ENCODE measurements at regions not wholly inside any gene's neighbourhood (a gene's known extent, or its start where the extent isn't known, plus 50 kb on each side); places are given as distances from the start of the nearest gene placed in this dataset.

DNA sequence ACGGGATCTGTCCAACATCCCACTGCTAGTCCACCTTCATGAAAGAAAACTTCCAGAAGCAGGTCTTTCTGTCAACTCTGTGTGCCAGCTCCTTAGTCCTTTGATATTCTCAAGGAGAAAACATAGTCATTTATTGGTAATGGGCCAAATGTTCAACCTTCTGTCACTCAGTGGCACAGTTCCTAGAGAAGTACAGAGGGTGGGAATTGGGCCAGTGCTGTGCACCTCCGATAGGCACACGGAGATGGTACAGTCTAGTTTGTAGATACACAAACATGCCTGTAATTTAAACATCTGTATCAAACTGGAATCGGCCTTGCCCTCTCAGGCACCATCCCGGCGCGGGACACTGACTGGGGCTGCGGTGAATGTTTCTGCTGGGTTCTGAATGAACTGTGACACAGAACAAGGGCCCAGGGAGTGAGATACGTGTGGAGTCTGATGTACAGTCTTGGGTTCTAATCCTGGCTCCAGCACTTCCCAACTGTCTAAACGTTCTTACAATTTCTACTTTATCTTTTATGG is 213.9 kb upstream of the SHH start:
- no peaks in the 10 kb centered on the region for H3K4me1 ChIP-seq (ENCODE audit: control insufficient read depth in 2 of 3, insufficient read depth in 2 of 3, low read depth in 1 of 3, low read length in 3 of 3)
- DNase-seq (no peak), FAIRE-seq (no peak)
- no peak overlapping the region for H3K27ac ChIP-seq (ENCODE audit: low read depth in 2 of 2, low read length in 2 of 2)
- H3K4me3 ChIP-seq (ENCODE audit: low read length in 3 of 3), result no peak overlapping the region
- TF ChIP-seq, protein P1, sequence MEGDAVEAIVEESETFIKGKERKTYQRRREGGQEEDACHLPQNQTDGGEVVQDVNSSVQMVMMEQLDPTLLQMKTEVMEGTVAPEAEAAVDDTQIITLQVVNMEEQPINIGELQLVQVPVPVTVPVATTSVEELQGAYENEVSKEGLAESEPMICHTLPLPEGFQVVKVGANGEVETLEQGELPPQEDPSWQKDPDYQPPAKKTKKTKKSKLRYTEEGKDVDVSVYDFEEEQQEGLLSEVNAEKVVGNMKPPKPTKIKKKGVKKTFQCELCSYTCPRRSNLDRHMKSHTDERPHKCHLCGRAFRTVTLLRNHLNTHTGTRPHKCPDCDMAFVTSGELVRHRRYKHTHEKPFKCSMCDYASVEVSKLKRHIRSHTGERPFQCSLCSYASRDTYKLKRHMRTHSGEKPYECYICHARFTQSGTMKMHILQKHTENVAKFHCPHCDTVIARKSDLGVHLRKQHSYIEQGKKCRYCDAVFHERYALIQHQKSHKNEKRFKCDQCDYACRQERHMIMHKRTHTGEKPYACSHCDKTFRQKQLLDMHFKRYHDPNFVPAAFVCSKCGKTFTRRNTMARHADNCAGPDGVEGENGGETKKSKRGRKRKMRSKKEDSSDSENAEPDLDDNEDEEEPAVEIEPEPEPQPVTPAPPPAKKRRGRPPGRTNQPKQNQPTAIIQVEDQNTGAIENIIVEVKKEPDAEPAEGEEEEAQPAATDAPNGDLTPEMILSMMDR (IDR thresholded peaks at IDR 0.05; ENCODE audit: borderline replicate concordance, extremely low read depth, insufficient read depth), result no peak
- no peaks in the 10 kb centered on the region for H3K9me3 ChIP-seq (ENCODE audit: control insufficient read depth in 2 of 3, insufficient read depth in 1 of 3, low read length in 3 of 3)
- no peaks in the 10 kb centered on the region for H3K27me3 ChIP-seq (ENCODE audit: control insufficient read depth, insufficient read depth, low read length)
- no peak overlapping the region for H3K9ac ChIP-seq (ENCODE audit: low read length in 3 of 3)
- no peaks in the 10 kb centered on the region for H3K36me3 ChIP-seq (ENCODE audit: control insufficient read depth in 2 of 3, insufficient read depth in 3 of 3, low read length in 3 of 3)
- intact Hi-C loops (cut with DNase I), result no loop called here

DNA sequence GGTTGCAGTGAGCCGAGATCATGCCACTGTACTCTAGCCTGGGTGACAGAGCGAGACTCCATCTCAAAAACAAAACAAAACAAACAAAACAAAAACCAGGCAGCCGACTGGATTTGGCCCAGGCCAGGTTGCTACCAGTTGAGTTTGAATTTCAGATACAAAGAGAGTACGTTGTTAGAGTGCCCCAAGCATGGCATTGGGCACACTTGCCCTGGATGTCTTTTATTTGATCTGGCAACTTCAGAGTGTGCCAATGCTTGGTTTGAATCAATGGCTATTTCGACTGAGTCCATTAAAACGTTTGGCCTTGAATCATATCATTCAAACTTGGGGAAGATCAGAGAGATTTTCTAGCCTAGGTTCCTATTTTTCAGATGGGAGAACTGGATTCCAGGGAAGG is 213.4 kb upstream of the SHH start:
- no peak overlapping the region for H3K9ac ChIP-seq (ENCODE audit: low read length in 3 of 3)
- intact Hi-C loops (cut with DNase I), result no loop called here
- H3K27me3 ChIP-seq (ENCODE audit: control insufficient read depth, insufficient read depth, low read length), result no peaks in the 10 kb centered on the region
- no peaks in the 10 kb centered on the region for H3K9me3 ChIP-seq (ENCODE audit: control insufficient read depth in 2 of 3, insufficient read depth in 1 of 3, low read length in 3 of 3)
- H3K4me1 ChIP-seq (ENCODE audit: control insufficient read depth in 2 of 3, insufficient read depth in 2 of 3, low read depth in 1 of 3, low read length in 3 of 3), result no peaks in the 10 kb centered on the region
- H3K36me3 ChIP-seq (ENCODE audit: control insufficient read depth in 2 of 3, insufficient read depth in 3 of 3, low read length in 3 of 3), result no peaks in the 10 kb centered on the region
- FAIRE-seq (no peak), DNase-seq (no peak)
- H3K27ac ChIP-seq (ENCODE audit: low read depth in 2 of 2, low read length in 2 of 2), result no peak overlapping the region
- H3K4me3 ChIP-seq (ENCODE audit: low read length in 3 of 3), result no peak overlapping the region
- TF ChIP-seq, protein P1 (IDR thresholded peaks at IDR 0.05; ENCODE audit: borderline replicate concordance, extremely low read depth, insufficient read depth), result no peak

DNA sequence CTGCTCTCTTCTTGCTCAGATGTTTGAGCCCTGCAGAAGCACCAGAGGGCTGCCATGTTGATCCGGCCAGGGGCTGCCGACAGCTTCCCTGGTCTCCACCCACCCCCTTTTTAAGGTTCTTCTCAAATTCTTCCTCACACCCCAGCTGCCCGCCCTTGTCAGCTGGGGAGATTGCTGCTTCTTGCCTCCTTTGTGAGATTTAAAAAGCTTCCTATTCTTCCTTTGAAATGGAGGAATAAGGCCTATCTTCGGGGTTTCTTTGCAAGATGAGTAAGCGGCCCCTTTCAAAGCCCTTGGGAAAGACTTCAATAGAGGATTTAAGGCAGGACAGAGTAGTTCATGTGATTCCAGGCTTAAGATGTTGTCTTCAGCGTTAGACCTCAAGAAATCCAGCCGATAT is 211.9 kb upstream of the SHH start:
- H3K4me3 ChIP-seq (ENCODE audit: low read length in 3 of 3), result no peak overlapping the region
- H3K36me3 ChIP-seq (ENCODE audit: control insufficient read depth in 2 of 3, insufficient read depth in 3 of 3, low read length in 3 of 3), result no peaks in the 10 kb centered on the region
- no peak overlapping the region for H3K27ac ChIP-seq (ENCODE audit: low read depth in 2 of 2, low read length in 2 of 2)
- DNase-seq, result no peak
- H3K9ac ChIP-seq (ENCODE audit: low read length in 3 of 3), result no peak overlapping the region
- H3K4me1 ChIP-seq (ENCODE audit: control insufficient read depth in 2 of 3, insufficient read depth in 2 of 3, low read depth in 1 of 3, low read length in 3 of 3), result no peaks in the 10 kb centered on the region
- H3K27me3 ChIP-seq (ENCODE audit: control insufficient read depth, insufficient read depth, low read length), result no peaks in the 10 kb centered on the region
- H3K9me3 ChIP-seq (ENCODE audit: control insufficient read depth in 2 of 3, insufficient read depth in 1 of 3, low read length in 3 of 3), result no peaks in the 10 kb centered on the region
- FAIRE-seq, result no peak
- TF ChIP-seq, protein P1 (IDR thresholded peaks at IDR 0.05; ENCODE audit: borderline replicate concordance, extremely low read depth, insufficient read depth), result no peak
- intact Hi-C loops (cut with DNase I), result no loop called here

Data from kidney (tissue), 13 donors.